ENCODE measurements at regions not wholly inside any gene's neighbourhood (a gene's known extent, or its start where the extent isn't known, plus 50 kb on each side); places are given as distances from the start of the nearest gene placed in this dataset.
"Not testable (repeated sequence)": the region's sequence is repeated elsewhere in the genome, so short reads cannot be mapped to it uniquely, and the experiment has no call there.

DNA sequence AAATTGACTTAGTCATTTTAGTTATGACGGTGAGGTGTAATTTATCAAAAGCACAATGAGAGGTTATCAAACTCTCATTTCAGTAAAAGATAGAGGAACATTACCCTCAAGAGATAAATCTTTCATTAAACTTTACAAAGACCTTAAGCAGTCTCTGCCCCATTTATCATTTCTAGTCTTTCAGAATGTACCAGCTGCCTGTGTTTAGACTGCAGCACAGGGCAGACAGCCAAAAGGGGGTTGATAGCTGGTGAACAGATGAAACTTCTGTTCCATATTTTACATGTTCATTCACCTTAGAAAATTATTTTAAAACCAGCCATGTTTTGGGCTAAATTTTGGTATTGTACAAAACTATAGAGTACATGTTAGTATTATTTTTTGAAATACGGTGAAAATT, 514.6 kb upstream of the CNTN3 start:
- no peak for DNase-seq

DNA sequence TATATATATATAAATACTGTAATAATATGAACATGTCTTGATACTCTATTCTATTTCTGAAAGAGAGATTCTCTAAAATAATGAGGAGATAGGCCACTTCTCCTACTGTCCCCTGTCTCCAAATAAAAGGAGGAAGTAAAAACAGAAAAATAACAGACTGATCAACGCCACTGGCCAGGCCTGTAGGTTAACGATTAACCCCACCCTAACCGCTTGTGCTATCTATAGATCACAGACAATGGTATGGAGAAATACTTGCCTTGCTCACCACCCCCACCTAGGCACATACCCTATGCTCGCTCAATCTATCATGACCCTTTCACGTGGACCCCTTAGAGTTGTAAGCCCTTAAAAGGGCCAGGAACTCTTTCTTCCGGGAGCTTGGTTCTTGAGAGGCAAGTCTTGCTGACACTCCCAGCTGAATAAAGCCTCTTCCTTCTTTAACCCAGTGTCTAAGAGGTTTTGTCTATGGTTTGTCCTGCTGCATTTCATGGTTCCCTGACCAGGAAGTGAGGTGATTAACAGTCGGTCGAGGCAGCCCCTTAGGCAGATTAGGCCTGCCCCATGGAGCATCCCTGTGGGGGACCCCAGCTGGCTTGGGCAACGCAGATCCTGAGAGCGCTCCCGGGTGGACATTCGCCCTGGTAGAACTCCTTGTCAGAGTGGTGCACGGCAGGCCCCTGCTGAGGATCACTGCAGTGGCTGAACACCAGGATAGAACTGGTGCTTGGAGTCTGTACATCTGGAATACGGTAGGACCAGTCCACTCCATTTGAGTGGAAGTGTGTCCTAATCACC, 521.8 kb upstream of the CNTN3 start:
- no peak for DNase-seq

DNA sequence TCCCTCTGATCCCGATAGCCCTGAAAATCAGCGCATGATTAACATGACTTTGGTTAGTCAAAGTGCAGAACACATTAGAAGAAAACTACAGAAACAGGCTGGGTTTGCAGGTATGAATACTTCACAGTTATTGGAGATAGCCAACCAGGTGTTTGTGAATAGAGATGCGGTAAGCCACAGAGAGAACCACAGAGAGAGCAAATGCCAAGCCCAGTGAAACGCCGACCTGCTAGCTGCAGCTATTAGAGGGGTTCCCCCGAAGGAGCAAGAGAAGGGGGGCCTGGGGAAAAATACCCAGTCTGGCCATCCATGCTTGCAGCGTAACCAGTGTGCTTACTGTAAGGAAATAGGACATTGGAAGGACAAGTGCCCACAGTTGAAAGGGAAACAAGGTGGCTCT, 523.9 kb upstream of the CNTN3 start:
- no peak for DNase-seq

DNA sequence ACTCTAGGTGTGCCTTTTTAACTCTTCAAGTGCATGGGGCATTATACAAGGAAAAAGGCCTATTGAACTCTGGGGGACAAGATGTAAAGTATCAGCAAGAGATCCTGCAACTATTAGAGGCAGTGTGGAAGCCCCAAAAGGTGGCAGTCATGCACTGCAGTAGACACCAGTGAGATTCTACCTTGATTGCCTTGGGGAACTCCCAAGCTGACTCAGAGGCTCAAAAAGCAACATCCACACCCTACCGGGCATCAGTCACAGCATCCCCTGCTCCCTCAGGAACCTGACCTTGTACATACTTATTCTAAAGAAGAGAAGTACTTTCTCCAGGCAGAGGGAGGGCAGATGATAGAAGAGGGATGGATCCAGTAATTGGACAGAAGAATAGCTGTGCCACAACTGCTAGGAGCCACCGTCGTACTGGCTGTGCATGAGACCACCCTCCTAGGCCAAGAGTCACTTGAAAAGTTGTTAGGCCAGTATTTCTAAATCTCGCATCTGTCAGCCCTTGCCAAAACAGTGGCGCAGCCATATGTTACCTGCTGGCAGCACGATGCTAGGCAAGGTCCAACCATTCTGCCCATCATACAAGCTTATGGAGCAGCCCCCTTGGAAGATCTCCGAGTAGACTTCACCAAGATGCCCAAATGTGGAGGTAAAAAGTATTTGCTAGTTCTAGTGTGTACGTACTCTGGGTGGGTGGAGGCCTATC, 523.1 kb upstream of the FRG2C start:
- no peak for DNase-seq

DNA sequence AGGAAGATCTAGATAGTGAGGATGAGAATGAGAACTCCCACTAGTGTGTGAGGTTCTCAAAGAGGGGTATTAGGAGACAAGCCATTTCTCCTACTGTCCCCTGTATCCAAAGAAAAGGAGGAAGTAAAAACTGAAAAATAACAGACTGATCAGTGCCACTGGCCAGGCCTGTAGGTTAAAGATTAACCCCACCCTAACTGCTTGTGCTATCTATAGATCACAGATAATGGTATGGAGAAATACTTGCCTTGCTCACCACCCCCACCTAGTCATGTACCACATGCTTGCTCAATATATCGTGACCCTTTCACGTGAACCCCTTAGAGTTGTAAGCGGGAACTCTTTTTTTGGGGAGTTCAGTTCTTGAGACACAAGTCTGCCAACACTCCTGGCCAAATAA, 519.7 kb upstream of the FRG2C start:
- DNase-seq = peak; percentile 12

DNA sequence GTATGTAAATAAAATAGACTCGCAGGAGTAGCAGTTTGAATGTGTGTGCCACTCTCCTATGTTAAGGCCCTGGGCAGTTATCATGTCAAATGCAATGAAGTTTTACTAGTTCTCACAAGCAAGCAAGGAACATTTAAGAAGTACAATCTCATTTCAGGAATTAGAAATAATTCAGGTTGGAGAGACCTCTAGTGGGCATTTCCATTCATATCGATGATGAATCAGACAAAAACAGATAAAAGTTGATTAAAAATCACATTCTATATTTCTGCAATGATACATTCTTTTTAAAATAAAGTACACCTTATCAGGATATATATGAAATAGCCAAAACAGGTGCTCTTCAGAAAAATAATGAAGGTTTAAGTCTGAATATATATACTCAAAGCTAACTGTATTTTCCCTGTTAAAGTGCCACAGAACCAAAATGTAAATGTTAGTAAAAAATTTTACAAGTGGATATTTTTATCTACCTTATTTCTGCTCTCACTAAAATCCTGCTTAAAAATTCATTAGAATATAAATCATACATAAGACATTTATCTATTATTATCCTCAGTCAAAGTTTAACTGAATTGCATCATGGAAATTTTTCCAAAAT, 492.4 kb upstream of the FRG2C start:
- DNase-seq = peak; percentile 33

DNA sequence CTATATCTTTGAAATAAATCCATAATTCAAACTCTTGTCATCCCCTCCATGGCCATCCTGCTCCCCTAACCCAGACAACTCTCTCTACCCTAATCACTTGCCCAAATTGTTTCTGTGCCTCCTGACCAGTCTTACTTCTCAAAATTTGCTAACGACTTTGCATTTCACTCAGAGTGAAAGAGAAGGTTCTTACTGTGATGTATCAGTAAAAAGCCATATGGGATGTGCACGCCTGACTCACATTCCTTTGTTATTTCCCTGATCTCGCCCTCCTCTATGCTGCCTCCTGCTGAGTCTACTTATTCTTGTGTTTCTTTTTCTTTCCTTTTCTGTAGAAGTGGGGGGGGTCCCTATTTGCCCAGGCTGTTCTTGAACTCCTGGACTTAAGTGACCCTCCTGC, 487.2 kb upstream of the FRG2C start:
- DNase-seq = no peak

DNA sequence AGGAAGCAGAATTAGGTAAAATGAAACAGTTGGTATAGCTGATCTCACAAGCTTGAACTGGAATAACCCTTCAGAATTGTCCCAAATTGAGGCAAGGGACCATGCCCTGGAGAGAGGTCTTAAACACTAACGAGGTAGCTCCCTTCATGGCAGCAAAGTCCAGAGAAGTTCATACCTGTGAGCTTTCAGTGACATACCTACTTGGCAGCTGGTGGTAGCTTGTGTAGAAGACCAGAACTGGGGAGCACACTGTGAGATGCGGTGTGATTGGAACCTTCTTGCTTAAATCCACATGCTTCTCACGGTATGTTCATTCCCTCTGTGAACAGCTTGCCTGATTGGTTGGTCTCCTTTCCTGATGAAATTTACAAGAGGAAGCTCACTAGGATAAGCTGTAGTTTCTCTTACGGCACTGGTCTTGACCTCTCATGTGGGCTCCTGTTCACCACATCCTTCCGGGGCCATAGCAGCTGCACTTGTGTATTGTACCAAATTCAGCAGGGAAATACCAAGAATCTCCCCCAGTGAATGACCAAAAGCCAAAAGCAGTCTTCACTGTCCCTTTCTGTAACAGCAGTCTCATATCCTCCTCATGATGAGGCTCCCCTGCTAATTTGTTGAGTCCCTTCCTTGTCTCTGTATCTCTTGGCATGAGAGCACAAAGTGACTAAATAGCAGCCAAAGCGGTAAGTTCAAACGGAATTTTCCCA, 483.7 kb upstream of the FRG2C start:
- no peak for DNase-seq

DNA sequence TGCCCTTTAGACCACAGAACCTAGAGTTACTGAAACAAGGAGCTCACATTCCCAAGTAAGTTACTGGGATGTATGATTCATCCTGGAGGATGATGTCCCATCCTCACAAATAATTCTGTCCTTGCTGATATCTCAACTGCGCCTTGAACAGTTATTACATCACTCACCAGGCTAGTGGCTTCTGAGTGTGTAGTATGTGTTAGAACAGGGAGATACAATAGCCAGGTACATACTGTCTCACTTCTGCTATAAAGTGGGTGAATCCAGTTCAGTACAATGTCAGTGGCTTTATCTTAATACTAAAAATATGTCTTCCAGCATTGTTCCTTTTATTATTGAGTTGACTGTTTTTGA, 483.2 kb upstream of the FRG2C start:
- no peak for DNase-seq

DNA sequence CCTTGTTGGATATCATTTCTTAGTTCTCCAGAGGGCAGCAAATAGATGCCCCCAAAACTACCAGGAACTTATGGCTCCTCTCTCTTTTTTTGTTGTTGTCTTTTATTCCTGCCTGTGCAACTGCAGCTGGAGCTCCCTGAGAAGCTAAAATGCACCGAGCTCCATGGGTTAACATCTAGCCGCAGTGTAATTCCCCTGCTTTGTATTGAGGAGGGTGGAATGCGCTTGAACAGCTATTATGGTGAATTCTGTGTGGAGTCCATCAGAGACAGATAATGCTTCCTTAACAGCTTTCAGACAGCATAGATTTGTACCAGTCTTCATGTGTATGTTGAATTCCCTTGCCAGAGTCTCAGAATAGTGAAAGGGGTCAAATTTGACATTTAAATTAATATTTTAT, 475.2 kb upstream of the FRG2C start:
- DNase-seq = no peak

DNA sequence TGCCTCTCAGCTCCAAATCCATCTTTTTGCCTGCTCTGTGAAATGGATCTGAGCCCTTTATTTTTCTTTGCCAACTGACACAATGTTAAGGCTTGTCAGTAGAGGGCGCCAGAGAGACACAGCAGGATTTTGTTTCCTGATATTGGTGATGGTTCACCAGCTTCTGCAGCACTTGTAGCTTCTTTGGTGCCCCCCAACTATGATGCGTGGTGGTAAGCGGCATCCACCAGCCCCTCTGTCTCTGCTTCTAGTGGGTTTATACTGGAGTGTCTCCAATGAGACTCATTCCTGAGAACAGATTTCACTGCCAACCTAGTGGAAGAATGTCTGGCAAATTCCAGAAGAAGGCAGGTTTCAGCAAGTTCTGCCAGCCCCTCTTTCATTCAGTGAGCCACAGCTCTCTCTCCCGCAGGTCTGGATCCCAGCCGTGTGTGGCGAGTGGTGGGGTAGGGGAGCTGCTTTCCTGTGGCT, 471.9 kb upstream of the FRG2C start:
- DNase-seq = peak; percentile 76

DNA sequence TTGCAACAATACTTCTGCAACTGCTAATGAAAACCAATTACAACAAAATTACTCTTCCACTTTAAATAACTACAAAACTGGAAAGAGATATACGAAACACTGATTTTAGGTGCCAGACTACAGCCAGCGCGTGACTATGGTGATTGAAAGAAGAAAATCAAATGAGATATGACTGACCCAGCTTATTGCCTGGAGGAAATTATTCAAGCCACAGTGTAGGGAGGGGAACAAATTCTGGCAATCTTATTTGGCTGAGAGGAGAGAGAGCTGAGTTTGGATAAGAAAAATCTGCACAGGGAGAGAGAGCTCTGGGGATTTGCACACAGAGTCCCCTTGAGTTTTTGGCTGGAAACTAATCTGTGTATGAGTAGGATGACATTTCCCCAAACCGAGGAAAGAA, 470.3 kb upstream of the FRG2C start:
- DNase-seq = no peak

DNA sequence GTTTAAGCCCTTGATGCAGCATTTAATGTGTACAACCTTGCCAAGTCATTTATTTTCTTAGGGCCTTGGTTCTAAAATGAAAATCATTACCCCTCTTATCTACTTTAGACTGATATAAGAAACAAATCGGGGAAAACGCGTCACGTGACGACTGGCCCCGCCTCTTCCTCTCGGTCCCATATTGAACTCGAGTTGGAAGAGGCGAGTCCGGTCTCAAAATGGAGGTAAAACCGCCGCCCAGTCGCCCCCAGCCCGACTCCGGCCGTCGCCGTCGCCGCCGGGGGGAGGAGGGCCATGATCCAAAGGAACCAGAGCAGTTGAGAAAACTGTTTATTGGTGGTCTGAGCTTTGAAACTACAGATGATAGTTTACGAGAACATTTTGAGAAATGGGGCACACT, 449.8 kb upstream of the FRG2C start:
- DNase-seq = not testable (repeated sequence)

DNA sequence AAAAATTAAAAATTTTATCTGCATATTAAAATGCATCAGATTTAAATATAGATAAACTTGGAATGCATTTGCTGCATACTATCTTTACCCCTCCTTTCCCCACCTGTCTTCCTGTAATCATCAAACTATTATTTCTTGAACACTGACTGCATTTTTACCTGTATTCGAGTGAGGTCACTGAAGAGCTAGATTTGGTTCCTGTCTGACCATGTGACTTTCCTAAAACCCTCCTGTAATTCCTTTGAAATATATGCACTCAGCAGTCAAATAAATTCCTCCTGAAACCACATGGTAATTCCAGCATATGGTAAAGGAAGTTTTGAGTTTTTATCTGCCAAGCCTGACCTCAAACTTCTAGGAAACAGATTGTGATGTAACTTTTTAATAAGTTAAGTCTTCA, 445.6 kb upstream of the FRG2C start:
- no peak for DNase-seq

DNA sequence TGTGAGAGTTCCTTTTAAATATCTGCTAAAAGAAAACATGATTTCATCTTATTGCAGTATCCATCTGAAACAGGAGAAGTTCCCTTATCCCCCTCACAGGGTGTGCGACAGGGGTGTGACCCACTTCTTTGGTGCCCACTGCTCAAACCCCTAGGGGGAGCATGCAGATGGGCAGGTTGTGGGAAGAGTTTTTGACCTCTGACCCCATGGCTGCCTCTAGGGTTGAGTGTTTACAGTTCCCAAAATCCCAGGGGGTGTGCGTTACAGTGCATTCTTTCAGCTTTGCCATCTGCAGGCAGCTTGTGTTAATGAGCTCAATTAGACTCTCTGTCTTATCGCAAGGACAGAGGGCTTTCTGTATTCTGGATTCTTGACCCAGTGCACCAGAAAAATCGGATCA, 443.2 kb upstream of the FRG2C start:
- no peak for DNase-seq

DNA sequence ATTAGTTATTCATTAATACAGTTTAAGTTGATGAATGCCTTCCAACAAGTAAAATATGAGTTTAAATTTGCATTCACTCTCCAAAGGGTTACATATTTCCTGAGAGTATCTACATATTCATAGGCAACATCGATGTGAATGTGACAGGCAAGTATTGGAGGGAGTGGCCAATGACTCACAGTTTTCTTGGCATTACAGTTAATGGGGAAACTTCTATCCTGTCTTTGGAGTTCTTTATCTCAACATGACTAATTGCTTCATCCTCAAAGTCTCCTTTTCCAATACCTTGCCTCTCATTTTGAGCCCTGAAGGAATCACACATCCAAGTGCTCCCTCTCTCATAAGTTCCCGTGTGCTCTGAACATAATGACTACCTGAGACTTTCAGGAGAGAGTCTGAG, 439.7 kb upstream of the FRG2C start:
- no peak for DNase-seq

DNA sequence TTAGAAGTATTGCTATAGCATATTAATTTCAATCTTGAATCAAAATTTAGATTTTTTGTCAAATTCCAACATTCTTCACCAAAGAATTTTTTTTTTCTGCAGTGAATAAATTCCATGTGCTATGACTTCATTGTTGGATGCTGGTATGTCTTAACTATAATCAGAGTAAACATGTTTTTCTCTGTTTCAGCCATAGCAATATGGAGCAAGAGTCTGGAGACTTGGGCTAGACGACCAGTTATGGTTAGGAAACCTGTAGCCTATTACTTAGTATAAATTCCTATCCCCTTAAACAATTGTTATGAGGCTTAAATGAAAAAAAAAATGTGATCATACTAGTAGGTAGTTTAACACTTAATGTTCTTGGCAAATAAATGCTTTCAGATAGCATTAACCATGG, 431.9 kb upstream of the FRG2C start:
- no peak for DNase-seq

DNA sequence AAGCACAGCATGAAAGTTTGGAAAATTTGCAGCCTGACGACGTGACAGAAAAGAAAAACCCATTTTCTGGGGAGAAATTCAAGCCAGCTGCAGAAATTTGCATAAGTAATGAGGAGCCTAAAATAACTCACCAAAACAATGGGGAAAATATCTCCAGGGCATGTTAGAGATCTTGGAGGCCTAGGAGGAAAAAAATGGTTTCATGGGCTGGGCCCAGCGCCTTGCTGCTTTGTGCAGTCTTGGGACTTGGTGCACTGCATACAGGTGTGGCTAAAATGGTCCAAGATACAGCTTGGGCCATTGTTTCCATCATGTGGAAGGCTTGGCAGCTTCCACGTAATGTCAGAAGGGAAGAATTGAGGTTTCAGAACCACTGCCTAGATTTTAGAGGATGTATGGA, 428.5 kb upstream of the FRG2C start:
- DNase-seq = no peak

DNA sequence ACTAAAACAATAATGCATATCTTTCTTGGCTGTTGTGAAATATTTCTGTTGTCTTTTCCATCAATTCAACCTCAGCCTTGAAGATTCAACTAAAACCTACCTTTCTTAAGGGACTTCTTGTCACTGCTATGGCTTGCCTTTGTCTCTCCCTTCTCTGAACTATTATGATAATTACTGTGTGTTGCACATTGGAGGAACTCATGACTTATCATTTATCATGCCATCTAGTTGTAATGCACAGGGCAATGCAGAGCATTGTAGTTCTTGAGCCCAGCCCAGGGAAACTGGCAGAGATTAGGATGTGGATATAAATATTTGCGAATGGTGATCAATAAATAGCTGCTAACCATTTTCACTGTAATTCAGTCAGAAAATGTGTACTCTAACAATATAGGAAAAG, 427.1 kb upstream of the FRG2C start:
- no peak for DNase-seq

DNA sequence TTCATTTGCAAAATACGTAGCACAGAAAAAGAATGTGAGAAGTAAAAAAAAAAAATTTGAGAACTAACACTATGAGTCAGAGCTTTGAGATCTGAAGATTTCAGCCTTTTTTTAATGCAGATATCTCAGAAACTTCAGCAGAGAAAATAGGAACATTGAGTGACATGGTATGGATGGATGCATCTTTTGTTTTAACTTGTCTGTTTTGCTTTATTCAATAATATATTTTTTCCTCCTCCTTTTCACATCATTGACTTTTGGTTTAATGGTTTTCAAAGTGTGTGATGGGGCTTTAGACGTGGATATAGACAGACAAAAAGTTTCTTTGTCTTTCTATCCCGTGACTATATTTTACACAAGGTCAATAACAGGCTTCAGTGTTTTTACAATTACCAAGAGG, 426.7 kb upstream of the FRG2C start:
- no peak for DNase-seq

DNA sequence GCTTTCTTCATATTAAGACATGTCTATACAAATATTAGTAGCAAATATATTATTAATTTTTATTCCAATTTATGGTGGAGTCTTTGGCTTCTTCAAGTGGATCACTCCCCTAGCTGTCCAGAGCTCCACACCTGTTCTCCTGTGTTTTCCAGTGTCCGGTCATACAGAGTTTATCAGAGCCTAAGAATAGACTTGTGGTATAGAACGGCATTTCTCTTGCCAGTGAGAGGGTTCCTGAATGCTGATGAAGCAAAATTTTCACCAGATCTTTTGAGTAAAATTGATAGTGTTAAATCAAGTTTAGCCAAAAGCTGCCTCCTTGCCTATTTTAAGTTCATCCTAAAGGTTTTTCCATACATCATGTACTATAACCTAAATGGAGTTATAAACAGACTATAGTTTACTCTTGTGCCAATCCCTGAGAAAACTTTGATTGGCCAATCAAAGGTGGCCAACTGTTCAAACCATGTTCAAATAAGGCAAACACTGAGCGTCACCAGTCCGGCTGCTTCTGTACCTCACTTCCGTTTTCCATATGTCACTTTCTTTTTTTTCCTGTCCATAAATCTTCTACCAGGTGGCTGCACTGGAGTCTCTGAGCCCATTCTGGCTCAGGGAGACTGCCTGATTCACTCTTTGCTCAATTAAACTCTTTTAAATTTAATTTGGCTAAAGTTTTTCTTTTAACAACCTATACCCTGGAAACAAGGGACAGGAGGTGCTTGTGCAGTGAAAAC, 422.7 kb upstream of the FRG2C start:
- DNase-seq = not testable (repeated sequence)

DNA sequence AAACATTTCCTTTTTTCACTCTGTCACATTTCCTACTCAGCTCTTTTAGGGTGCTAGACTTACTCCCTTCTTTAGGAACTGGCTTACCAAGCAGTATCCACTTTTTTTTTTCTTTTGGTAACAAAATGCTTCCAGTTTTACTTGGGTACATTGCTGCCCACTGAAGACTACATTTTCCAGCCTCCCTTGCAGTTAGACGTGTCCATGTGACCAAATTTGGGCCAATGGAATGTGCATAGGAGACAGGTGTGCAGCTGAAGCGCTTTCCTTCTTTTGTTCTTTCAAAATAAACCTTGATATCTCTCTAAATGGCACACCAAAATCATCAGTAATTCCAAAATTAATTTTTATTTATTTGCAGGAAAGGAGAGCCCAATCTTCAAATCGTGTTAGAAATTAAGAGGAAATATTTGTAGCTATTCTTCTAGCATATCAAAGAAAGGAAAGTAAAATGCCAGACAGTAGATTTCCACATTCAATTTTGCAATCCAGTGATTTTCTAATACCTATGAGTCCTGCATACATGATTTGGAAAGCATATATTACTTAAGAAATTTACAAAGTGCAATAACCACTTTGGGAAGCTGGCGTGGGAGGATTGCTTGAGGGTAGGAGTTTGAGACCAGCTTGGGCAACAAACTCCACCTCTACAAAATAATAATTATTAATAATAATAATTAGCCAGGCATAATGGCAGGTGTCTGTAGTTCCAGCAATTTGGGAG, 422.0 kb upstream of the FRG2C start:
- DNase-seq = no peak
